ENCODE measurements at regions not wholly inside any gene's neighbourhood (a gene's known extent, or its start where the extent isn't known, plus 50 kb on each side); places are given as distances from the start of the nearest gene placed in this dataset.

DNA sequence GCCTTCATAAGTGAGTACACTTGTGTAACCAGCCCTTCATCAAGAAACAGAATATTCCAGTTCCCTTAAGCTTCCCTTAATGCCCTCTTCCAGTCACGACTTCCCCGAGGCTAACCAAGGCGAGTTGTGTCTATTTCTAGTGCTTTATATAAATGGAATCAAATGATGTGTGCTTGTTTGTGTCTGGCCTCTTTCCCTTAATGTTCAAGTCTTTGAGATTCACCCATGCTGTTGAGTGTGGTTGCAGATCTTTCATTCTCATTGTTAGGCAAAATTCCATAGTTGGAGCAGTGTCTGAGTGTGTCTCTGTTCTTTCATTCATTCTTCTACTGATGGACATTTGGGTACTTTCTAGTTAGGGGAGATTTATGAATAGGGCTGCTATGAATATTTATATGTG is 135.0 kb downstream of the CEBPB start:
- TF ChIP-seq CSRNP3 (CRISPR knock-in tag; IDR thresholded peaks at IDR 0.05) (no peak), ZNF565 (CRISPR knock-in tag; conservative IDR thresholded peaks at IDR 0.05; ENCODE audit: low read depth) (no peak), SNAI2 (CRISPR knock-in tag; IDR thresholded peaks at IDR 0.05) (no peak), ISL1 (CRISPR knock-in tag; IDR thresholded peaks at IDR 0.05) (no peak), ZNF8 (CRISPR knock-in tag; IDR thresholded peaks at IDR 0.05) (no peak), PATZ1 (CRISPR knock-in tag; IDR thresholded peaks at IDR 0.05; ENCODE audit: borderline replicate concordance) (no peak), ARNTL (CRISPR knock-in tag; IDR thresholded peaks at IDR 0.05; ENCODE audit: borderline replicate concordance, low read depth) (no peak), ZFP3 (CRISPR knock-in tag; IDR thresholded peaks at IDR 0.05) (no peak), GLIS3 (CRISPR knock-in tag; IDR thresholded peaks at IDR 0.05) (no peak), RARB (CRISPR knock-in tag; IDR thresholded peaks at IDR 0.05) (no peak), OSR1 (CRISPR knock-in tag; IDR thresholded peaks at IDR 0.05) (no peak)
- TF ChIP-seq, protein P1, sequence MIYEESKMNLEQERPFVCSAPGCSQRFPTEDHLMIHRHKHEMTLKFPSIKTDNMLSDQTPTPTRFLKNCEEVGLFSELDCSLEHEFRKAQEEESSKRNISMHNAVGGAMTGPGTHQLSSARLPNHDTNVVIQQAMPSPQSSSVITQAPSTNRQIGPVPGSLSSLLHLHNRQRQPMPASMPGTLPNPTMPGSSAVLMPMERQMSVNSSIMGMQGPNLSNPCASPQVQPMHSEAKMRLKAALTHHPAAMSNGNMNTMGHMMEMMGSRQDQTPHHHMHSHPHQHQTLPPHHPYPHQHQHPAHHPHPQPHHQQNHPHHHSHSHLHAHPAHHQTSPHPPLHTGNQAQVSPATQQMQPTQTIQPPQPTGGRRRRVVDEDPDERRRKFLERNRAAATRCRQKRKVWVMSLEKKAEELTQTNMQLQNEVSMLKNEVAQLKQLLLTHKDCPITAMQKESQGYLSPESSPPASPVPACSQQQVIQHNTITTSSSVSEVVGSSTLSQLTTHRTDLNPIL (CRISPR knock-in tag; IDR thresholded peaks at IDR 0.05; ENCODE audit: low read depth) = no peak

Data from SK-N-SH treated with all-trans-retinoic acid at 6 μM for 48 hours (cell line).